DMS153 treated with DMSO at 0.1 percent for 48 hours (cell line): ENCODE measurements at regions not wholly inside any gene's neighbourhood (a gene's known extent, or its start where the extent isn't known, plus 50 kb on each side); places are given as distances from the start of the nearest gene placed in this dataset.
"Not testable (repeated sequence)": the region's sequence is repeated elsewhere in the genome, so short reads cannot be mapped to it uniquely, and the experiment has no call there.

Experiments
- DNase-seq: peaks from one replicate; lab custom pipeline; 2025; ENCODE audit not compliant: unreplicated experiment; lab: John Stamatoyannopoulos, UW

GRCh38 chr6:80789912-80790570 lies 683.6 kb downstream of the BCKDHB start:
- no peak for DNase-seq

- DNase-seq: not testable (repeated sequence)
Observed at GRCh38 chr6:80783271-80783670, 676.8 kb downstream of the BCKDHB start.

- no peak for DNase-seq
Observed at GRCh38 chr6:80771941-80772340, 665.5 kb downstream of the BCKDHB start.

- DNase-seq: no peak
Observed at GRCh38 chr6:80769106-80769505, 662.6 kb downstream of the BCKDHB start.

DNA sequence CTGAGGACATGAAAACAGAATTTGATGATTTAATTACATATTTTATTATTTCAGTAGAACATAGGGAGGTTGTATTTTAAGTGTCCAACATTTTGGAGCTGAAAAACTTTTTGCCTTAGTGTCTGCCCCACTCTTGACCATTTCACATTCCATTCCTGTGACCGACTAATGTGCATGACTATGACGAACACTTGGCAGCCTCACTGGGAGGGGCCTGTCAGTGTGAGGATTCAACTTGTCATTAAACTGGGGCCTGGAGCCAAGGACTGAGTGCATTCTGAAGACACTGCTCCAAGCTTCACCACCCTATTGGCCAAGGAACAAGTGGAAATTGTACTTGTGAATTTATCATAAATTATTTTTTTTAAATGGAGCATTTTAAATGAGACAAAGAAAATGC lies 661.3 kb downstream of the BCKDHB start:
- no peak for DNase-seq

GRCh38 chr6:80744213-80744612 lies 637.7 kb downstream of the BCKDHB start:
- no peak for DNase-seq

DNA sequence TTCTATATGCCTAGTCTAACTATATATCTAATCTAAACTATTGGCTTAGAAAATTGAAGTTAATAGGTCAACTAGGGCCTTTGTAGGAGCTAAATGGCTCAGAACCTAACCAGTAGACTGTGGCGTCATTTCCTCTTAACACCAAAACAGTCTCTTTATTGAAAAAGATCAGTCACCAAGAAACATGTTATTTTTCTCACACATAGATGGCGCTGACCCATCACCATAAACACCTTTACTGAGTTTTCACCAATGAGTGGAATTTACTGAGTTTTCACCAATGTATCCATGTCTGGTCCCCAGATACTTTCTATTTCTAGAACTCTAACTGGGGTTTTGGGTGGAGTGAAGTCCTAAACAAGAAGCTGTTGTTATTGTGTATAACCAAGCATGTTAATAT lies 636.0 kb downstream of the BCKDHB start:
- DNase-seq: no peak

DNA sequence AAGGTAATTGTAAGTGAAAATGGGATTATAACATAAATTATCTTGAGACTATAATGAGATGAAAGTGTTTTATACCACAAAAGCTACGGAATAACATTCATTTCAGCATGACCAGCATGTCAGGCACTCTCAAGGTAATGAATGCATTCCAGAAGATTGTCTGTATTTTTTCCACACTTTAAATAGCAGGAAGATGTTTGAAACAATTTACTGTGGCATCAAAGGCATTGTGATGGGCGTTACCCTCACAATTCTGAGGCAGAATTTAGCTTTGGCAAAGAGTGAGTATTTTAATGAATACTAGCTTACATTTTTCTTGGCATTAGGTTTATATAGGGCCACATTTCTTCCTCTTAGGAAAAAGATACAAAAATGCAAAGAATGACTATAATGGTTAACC lies 627.2 kb downstream of the BCKDHB start:
- DNase-seq: no peak

DNA sequence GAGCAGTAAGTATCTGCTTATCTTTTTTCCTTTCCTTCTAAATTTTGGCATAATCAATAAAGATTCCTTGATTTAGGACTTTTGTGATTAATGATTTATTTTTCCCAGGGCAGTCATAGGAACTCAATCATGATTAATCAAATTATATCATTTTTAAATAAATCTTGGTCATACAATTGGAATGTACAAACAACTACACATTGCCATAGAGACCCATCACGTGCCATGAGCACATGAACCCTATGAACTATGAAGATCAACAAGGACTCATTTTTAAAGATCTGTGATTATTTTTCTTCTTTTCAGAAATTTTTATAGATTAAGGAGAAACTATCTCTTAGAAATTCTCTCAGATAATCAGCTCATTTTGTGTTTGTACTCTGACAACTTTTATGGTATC lies 622.4 kb downstream of the BCKDHB start:
- DNase-seq: no peak

GRCh38 chr6:80728101-80728750 lies 621.8 kb downstream of the BCKDHB start:
- no peak for DNase-seq

GRCh38 chr6:80725156-80725930 lies 618.9 kb downstream of the BCKDHB start:
- no peak for DNase-seq

DNA sequence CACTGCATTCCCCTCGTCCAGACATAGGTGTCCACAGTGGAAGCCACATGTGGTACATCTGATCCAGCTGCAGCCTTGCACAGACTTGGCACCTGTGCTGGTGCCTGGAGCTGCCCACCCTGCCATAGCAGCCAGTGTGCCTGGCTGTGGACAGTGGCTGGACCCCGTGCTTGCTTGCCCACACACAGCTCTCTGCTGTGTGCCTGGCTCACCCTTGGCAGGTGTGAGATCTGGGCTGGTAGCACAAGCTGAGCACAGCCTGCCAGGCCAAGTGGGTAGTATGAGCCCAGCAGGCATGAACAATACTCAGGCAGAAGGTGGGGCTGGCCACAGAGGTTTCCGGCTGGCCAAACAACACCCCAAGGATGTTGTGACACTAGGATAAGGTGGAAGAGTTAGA lies 614.4 kb downstream of the BCKDHB start:
- no peak for DNase-seq

DNA sequence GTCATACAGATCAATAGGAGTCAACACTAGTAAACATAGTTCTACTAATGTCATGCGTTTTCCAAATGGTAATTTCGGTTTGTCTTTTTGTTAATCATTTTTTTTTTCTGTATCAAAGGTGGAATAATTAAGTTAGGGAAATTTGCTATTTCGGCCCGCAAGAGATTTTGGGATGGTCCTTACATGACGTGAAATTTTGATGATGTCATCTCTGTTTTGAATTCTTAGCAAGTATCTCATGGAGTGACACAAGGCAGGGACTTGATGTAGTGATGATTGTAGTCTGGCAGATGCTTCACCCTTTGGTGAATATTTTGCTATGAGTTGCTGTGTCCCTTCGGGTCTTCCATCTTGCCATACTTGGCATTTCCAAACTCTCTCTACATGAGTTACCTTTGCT lies 608.0 kb downstream of the BCKDHB start:
- DNase-seq: no peak

DNA sequence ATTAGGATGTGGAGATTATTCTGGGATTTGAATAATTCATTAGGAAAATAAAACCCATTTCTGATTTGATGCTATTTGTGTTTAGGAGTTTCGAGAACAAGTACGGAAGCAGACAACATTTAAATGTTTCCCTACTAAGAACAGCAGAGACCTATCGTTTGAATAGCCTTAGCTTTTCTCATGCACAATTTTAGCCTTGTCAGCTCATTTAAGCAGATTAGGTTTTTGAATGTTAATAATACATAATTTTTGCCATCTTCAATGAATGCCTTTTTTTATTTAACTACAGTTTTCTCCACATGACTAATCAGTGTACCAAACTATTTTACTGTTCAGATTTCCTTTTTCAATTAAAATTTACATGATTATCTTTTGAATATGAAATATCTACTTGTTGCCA lies 592.0 kb downstream of the BCKDHB start:
- DNase-seq: no peak

DNA sequence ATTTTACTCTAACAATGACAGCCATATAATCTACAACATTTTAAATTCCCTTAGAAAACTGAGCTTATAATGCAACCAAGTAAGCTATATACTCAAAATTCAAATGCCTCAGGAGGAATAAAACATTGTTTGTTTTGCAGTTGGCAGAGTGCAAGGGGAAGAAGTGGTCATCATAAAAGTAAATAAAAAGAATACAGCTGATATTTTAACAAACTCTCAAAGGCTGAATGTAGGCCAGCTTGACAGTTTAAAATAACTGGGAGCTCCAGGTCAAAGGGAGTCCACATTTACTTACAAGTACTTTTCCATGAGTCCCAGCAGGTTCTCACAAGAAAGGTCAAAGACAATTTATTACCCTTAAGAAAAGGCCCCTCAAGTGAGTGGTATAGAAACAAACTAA lies 589.8 kb downstream of the BCKDHB start:
- no peak for DNase-seq

DNA sequence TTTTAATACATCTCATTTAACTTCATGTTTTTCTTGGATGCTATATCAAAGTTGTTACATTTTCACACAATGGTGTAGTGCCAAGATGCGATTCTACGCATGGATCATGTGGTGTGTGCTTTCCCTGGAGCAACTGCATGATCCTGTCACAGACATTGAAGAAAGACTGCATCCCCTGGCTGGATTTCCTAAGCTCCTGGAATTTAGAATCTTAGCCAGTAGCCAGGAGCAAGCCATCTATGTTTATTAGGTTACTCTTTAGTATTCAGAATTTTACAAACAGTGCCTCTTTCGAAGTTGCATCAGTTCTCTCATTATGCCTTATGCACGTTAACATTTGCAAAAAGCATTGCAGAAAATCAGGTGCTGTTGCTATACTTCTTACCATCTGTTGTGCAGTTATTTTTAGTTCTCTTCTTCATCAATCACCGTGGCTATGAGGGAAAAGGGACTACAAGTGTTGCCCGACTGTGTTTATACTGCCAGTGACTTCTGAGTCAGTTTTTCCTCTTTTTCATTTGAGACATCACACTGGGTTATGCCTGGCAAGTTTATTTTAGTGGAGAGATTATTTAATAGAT lies 584.2 kb downstream of the BCKDHB start:
- DNase-seq: no peak

GRCh38 chr6:80689716-80690395 lies 583.4 kb downstream of the BCKDHB start:
- no peak for DNase-seq

GRCh38 chr6:80679992-80680391 lies 573.5 kb downstream of the BCKDHB start:
- DNase-seq: no peak

- DNase-seq: no peak
Observed at GRCh38 chr6:80676386-80676785, 569.9 kb downstream of the BCKDHB start.

DNA sequence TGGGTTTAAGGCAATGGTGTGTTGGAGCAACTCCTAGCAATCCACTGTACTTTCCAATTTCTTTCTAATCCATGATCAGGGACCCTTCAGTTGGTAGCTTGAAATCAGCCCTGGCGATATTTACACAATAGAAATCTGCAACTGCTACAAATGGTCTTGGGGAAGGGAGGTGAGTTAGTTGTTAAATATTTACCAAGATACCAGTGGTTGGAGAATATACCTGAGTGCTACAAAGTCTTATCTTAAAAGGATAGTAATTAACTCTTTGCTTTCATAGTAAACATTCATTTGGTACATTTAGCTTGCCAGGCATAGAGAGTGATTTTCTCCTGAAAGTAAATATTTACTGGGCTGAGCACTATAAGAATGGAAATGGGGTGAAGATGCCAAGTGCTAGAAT lies 568.2 kb downstream of the BCKDHB start:
- DNase-seq: no peak

DNA sequence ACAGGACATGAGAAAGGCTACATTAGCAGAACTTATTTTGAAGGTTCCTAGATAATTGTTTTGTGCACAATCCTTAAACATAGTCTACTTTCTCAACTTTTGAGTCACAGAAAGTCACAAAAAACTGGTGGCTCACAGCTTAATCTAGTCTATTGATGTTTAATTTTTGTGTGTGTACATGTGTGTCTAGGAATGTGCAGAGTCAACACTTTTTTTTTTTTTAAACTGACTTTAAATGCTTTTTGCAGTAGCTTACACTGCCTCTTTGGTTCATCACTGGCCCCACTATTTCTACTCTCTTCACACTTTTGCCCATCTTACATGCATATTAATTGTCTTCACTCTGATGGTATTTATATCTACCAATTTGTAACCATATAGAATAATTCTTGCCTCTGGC lies 566.9 kb downstream of the BCKDHB start:
- DNase-seq: no peak
